Pancreas (tissue), 10 donors: ENCODE measurements at regions not wholly inside any gene's neighbourhood (a gene's known extent, or its start where the extent isn't known, plus 50 kb on each side); places are given as distances from the start of the nearest gene placed in this dataset.

Experiments used
- ATAC-seq, 4 donors: fragments of 200-7000 bp; cut with Tn5 transposase; one replicate each; pipeline versions ENCODE4 v1.8.0 to v1.9.1; 2020; ENCODE audit warnings: mild to moderate bottlenecking in 4 of 4, moderate library complexity in 4 of 4
- DNase-seq, 6 donors: peaks; one replicate each; pipeline ENCODE4 v3.0.0-alpha.2; 2020
- FAIRE-seq: peaks from 2 replicates; lab custom pipeline; 2012; peaks lifted over from hg19 to GRCh38; lab: Jason Lieb, UNC
- H3K27ac ChIP-seq, 4 donors: fragments of 200-600 bp; sonication (generic); 1 replicate in 3 of 4; 2 replicates in 1 of 4; pipeline versions ENCODE4 v1.5.0 to v1.8.0; 2020
- H3K27me3 ChIP-seq, 4 donors: fragments of 200-600 bp; one replicate each; pipeline ENCODE4 v1.8.0; 2021
- H3K36me3 ChIP-seq, 3 donors: fragments of 200-600 bp; sonication (generic) in 1 of 3; one replicate each; pipeline versions ENCODE4 v1.5.0 to v1.8.0; 2020 to 2021
- H3K4me1 ChIP-seq, 3 donors: fragments of 200-600 bp; one replicate each; pipeline ENCODE4 v1.8.0; 2021
- H3K4me3 ChIP-seq, 4 donors: fragments of 200-600 bp; sonication (generic) in 2 of 4; one replicate each; pipeline versions ENCODE4 v1.5.0 to v1.8.0; 2020 to 2021
- H3K9me3 ChIP-seq, 4 donors: fragments of 200-600 bp; one replicate each; pipeline ENCODE4 v1.8.0; 2021
- CTCF ChIP-seq, 4 donors: fragments of 200-600 bp; sonication (generic) in 3 of 4; IDR thresholded peaks; one replicate each; pipeline versions ENCODE4 v1.5.0 to v1.8.0; 2021; ENCODE audit warnings: antibody characterized with exemption in 4 of 4
- WGBS, 2 donors: extraction: QIAGEN DNeasy Blood & Tissue Kit; methylation state at CpG; one replicate each; pipeline ENCODE4 v1.1.7; 2013; 5-methylcytosine and 5-hydroxymethylcytosine counted together
- intact Hi-C, 3 donors: fragments of 100-400 bp; cut with DNase I; formaldehyde crosslinking; loops; one replicate each; pipeline versions ENCODE4 v1.11.1 to v1.14.2; 2022
- donor health status: healthy with polysubstance abuse.
- donor health status: DM: no; HTN: no; CAD: no; lungs with moderate emphysema.
- donor health status: DM: no; HTN: no; CAD: no.
- donor health status: control.
- donor health status: control.
- donor health status: Bipolar disorder and iron deficiency.
- donor health status: DM: yes; HTN: yes; CAD: no.
- donor health status: DM: no; HTN: no; CAD: no.
- donor health status: DM: no; HTN: no; CAD: no.
- donor health status: DM: yes; HTN: yes; CAD: no.

DNA sequence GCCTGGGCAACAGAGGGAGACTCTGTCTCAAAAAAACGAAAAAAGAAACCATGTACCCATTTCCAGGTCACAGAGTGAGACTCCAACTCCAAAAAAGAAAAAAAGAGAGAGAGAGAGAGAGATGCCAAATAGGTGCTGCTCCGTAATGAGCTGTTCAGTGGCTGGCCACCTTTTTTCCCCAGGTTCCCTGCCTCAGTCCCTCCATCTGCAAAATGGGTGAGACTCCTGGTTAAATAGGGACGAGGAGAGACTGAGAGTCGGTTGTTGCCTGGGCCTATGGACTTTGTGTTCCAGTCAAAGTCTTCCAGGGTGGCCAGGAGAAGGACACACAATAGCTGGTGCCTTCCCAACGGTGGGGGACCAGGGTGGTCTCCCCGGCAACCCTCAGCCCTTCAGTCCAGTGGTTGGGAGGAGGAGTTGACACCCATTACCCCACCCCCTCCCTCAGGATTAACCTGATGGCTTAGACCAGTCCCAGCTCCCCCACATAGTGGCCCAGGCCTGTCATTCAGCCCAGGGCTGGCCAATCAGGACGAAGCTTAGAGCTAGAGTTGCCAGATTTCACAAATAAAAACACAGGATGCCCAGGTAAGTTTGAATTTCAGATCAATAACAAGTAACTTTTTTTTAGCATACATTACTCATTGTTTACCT, 258.2 kb downstream of the PARN start:
- Histone ChIP-seq H3K9me3 (no peaks in the 10 kb centered on the region), H3K36me3 (no peaks in the 10 kb centered on the region), H3K4me1 (no peaks in the 10 kb centered on the region), H3K27ac (no peak overlapping the region), H3K27me3 (no peaks in the 10 kb centered on the region), H3K4me3 (no peak overlapping the region)
- WGBS, 2 donors, result 65 to 70% methylated on average over 7 of the region's 7 CpGs
- TF ChIP-seq CTCF (IDR thresholded peaks at IDR 0.05), result no peak
- FAIRE-seq (no peak), ATAC-seq (no peak), DNase-seq (no peak)
- intact Hi-C loops, result no loop called here

DNA sequence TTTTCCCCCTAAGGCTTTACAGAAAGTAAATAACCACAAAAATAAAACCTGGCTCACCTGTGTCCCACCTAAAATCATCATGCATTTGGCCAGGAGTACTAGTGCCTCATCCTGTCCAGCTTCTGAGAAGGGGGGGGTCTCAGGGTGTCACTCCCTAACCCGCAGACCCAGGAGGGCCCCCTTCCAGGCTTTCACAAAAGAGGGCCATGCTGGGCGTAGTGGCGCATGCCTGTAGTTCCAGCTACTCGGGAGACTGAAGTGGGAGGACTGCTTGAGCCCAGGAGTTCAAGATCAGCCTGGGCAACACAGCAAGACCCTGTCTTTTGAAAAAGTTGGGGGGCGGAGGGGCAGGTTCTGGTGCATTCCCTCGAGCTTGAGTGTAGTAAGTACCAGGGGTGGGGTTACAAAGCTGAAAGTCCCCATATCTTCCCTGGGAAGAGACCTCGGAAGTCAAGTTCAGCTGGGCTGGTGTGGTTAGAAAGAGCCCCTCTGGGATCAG, 259.3 kb downstream of the PARN start:
- intact Hi-C loops, result no loop called here
- 71 to 78% methylated on average over 7 of the region's 7 CpGs for WGBS, 2 donors
- DNase-seq (no peak), FAIRE-seq (no peak), ATAC-seq (no peak)
- Histone ChIP-seq H3K27ac (no peak overlapping the region), H3K27me3 (no peaks in the 10 kb centered on the region), H3K36me3 (no peaks in the 10 kb centered on the region), H3K9me3 (no peaks in the 10 kb centered on the region), H3K4me1 (no peaks in the 10 kb centered on the region), H3K4me3 (no peak overlapping the region)
- no peak for TF ChIP-seq CTCF (IDR thresholded peaks at IDR 0.05)

- H3K36me3 ChIP-seq, result no peaks in the 10 kb centered on the region
- intact Hi-C loops, result no loop called here
- ATAC-seq (peak in 2 of 4 donors; percentile 44 to 67), FAIRE-seq (no peak), DNase-seq (no peak)
- no peaks in the 10 kb centered on the region for H3K9me3 ChIP-seq
- H3K4me3 ChIP-seq, result no peak overlapping the region
- no peak overlapping the region for H3K27ac ChIP-seq
- TF ChIP-seq CTCF (IDR thresholded peaks at IDR 0.05), result no peak
- no peaks in the 10 kb centered on the region for H3K4me1 ChIP-seq
- no peaks in the 10 kb centered on the region for H3K27me3 ChIP-seq
- 83 to 87% methylated on average over 25 to 26 of the region's 26 CpGs for WGBS, 2 donors
These were observed 260.1 kb downstream of the PARN start for GRCh38 chr16:14369734-14370598.

DNA sequence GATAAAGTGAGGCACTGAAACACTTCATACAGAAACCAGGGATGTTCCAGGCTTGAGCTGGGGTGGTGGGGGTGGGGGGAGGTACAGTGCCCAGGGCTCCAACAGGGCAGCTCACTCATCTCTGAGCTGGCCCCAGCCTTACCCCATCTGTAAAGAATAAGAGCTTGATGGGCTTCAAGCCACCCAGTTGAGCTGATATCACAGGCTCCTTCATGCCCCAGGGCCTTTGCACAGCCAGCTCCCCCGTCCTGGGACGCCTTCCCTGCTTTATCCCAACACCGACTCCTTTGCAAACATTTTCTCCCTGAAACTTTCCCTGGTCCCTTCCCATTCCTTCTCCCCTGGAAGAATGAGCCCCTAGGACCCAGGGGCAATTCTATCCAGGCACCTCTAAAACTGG, 261.7 kb downstream of the PARN start:
- TF ChIP-seq CTCF (IDR thresholded peaks at IDR 0.05), result no peak
- Histone ChIP-seq H3K4me3 (no peak overlapping the region), H3K9me3 (no peaks in the 10 kb centered on the region), H3K27ac (no peak overlapping the region), H3K4me1 (no peaks in the 10 kb centered on the region), H3K36me3 (no peaks in the 10 kb centered on the region), H3K27me3 (no peaks in the 10 kb centered on the region)
- no peak for ATAC-seq
- intact Hi-C loops, result no loop called here
- DNase-seq, result no peak
- FAIRE-seq, result no peak
- 89 to 93% methylated on average over 3 of the region's 3 CpGs for WGBS, 2 donors
